Neural cell (in vitro differentiated cells): ENCODE measurements at regions not wholly inside any gene's neighbourhood (a gene's known extent, or its start where the extent isn't known, plus 50 kb on each side); places are given as distances from the start of the nearest gene placed in this dataset.

ENCODE experiments used
- EP300 ChIP-seq: fragments of 450-650 bp; conservative IDR thresholded peaks from 2 replicates; pipeline ENCODE4 v1.6.1; 2014; ENCODE audit warnings: antibody characterized with exemption, mild to moderate bottlenecking, moderate library complexity; ENCODE audit not compliant: poor library complexity, severe bottlenecking
- EZH2 ChIP-seq: fragments of 200-600, 300-800 bp; shearing (Covaris generic), sonication (generic); IDR thresholded peaks from 2 replicates; pipeline ENCODE4 v1.6.1; 2014; ENCODE audit warnings: antibody characterized with exemption, low read length, borderline replicate concordance, mild to moderate bottlenecking; ENCODE audit not compliant: insufficient read depth, poor library complexity, severe bottlenecking
- MXI1 ChIP-seq: fragments of 450-650 bp; conservative IDR thresholded peaks from 2 replicates; pipeline ENCODE4 v1.6.1; 2014; ENCODE audit warnings: antibody characterized with exemption, mild to moderate bottlenecking; ENCODE audit not compliant: poor library complexity, severe bottlenecking
- POLR2AphosphoS5 ChIP-seq: IDR thresholded peaks from 2 replicates; pipeline ENCODE4 v1.6.1; 2012
- RAD21 ChIP-seq: fragments of 450-650 bp; conservative IDR thresholded peaks from 2 replicates; pipeline ENCODE4 v1.6.1; 2014; ENCODE audit warnings: antibody characterized with exemption, mild to moderate bottlenecking, moderate library complexity
- SMC3 ChIP-seq: fragments of 450-650 bp; conservative IDR thresholded peaks from 2 replicates; pipeline ENCODE4 v1.6.1; 2014; ENCODE audit warnings: antibody characterized with exemption, mild to moderate bottlenecking, moderate library complexity; ENCODE audit not compliant: poor library complexity
- TF ChIP-seq, protein P1 (sequence below): fragments of 450-650 bp; IDR thresholded peaks from 2 replicates; pipeline ENCODE4 v1.5.1; 2014; ENCODE audit warnings: antibody characterized with exemption, mild to moderate bottlenecking, moderate library complexity; ENCODE audit not compliant: poor library complexity, severe bottlenecking
- TF ChIP-seq, protein P2 (sequence below): IDR thresholded peaks from 2 replicates; pipeline ENCODE4 v1.6.1; 2012; ENCODE audit warnings: borderline replicate concordance

DNA sequence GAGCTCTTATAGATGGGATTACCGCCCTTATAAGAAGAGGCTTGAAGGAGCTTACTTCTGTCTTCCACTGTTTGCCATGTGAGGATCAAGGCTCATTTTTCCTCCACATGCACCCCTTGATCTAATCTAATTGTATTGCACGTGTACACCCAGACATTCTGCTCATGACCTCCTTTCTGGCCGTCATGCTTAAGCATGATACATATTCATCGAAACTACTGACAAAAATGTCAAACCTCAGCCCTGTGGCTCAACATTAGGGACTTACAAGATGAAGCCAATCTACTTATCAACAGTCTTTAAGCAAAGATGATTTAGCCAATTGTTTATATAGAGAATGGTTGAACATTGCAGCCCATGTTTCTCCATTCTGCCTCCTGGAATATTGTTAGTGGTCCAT, 127.6 kb downstream of the XCL2 start:
- no peak for TF ChIP-seq POLR2AphosphoS5
- TF ChIP-seq EP300 = no peak
- no peak for TF ChIP-seq EZH2
- no peak for TF ChIP-seq RAD21
- TF ChIP-seq, protein P1, sequence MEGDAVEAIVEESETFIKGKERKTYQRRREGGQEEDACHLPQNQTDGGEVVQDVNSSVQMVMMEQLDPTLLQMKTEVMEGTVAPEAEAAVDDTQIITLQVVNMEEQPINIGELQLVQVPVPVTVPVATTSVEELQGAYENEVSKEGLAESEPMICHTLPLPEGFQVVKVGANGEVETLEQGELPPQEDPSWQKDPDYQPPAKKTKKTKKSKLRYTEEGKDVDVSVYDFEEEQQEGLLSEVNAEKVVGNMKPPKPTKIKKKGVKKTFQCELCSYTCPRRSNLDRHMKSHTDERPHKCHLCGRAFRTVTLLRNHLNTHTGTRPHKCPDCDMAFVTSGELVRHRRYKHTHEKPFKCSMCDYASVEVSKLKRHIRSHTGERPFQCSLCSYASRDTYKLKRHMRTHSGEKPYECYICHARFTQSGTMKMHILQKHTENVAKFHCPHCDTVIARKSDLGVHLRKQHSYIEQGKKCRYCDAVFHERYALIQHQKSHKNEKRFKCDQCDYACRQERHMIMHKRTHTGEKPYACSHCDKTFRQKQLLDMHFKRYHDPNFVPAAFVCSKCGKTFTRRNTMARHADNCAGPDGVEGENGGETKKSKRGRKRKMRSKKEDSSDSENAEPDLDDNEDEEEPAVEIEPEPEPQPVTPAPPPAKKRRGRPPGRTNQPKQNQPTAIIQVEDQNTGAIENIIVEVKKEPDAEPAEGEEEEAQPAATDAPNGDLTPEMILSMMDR = no peak
- TF ChIP-seq MXI1 = no peak
- TF ChIP-seq SMC3 = no peak
- TF ChIP-seq, protein P2, sequence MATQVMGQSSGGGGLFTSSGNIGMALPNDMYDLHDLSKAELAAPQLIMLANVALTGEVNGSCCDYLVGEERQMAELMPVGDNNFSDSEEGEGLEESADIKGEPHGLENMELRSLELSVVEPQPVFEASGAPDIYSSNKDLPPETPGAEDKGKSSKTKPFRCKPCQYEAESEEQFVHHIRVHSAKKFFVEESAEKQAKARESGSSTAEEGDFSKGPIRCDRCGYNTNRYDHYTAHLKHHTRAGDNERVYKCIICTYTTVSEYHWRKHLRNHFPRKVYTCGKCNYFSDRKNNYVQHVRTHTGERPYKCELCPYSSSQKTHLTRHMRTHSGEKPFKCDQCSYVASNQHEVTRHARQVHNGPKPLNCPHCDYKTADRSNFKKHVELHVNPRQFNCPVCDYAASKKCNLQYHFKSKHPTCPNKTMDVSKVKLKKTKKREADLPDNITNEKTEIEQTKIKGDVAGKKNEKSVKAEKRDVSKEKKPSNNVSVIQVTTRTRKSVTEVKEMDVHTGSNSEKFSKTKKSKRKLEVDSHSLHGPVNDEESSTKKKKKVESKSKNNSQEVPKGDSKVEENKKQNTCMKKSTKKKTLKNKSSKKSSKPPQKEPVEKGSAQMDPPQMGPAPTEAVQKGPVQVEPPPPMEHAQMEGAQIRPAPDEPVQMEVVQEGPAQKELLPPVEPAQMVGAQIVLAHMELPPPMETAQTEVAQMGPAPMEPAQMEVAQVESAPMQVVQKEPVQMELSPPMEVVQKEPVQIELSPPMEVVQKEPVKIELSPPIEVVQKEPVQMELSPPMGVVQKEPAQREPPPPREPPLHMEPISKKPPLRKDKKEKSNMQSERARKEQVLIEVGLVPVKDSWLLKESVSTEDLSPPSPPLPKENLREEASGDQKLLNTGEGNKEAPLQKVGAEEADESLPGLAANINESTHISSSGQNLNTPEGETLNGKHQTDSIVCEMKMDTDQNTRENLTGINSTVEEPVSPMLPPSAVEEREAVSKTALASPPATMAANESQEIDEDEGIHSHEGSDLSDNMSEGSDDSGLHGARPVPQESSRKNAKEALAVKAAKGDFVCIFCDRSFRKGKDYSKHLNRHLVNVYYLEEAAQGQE = no peak
